ENCODE measurements at regions not wholly inside any gene's neighbourhood (a gene's known extent, or its start where the extent isn't known, plus 50 kb on each side); places are given as distances from the start of the nearest gene placed in this dataset.

GRCh38 chr10:10327934-10328333, 689.7 kb upstream of the CELF2 start:
- Mint-ChIP-seq H3K27ac (ENCODE audit: unreplicated experiment) (no peak overlapping the region), H3K27me3 (ENCODE audit: insufficient read depth, unreplicated experiment) (peaks cover 4% of the 10 kb centered on the region), H3K36me3 (ENCODE audit: insufficient read depth, unreplicated experiment) (no peaks in the 10 kb centered on the region), H3K4me1 (ENCODE audit: low read depth, unreplicated experiment) (no peaks in the 10 kb centered on the region), H3K9me3 (ENCODE audit: unreplicated experiment) (no peaks in the 10 kb centered on the region), H3K4me3 (ENCODE audit: unreplicated experiment) (no peak overlapping the region)
- no TSS peak for BruUV-seq (replicated peaks)
- Histone ChIP-seq H3K9me3 (no peaks in the 10 kb centered on the region), H3K27me3 (replicated peaks; ENCODE audit: control insufficient read depth, insufficient read depth, low read length) (no peaks in the 10 kb centered on the region), H3K4me1 (no peaks in the 10 kb centered on the region), H3K36me3 (ENCODE audit: control insufficient read depth, insufficient read depth, low read length) (no peaks in the 10 kb centered on the region), H3K4me3 (ENCODE audit: low read depth, low read length) (no peak overlapping the region)
- intact Hi-C loops (cut with micrococcal nuclease; ENCODE audit: unreplicated experiment) = no loop called here
- CTCF ChIA-PET = no interaction called here
- no peak for TF ChIP-seq CTCF (IDR thresholded peaks at IDR 0.05; ENCODE audit: insufficient read depth in 1 of 2, low read depth in 1 of 2, low read length in 1 of 2, severe bottlenecking in 1 of 2, unreplicated experiment in 1 of 2)
- POLR2A ChIA-PET = no interaction called here
- DNase-seq = no peak

- Histone ChIP-seq H3K27me3 (replicated peaks; ENCODE audit: control insufficient read depth, insufficient read depth, low read length) (no peaks in the 10 kb centered on the region), H3K4me3 (ENCODE audit: low read depth, low read length) (no peak overlapping the region), H3K4me1 (no peaks in the 10 kb centered on the region), H3K36me3 (ENCODE audit: control insufficient read depth, insufficient read depth, low read length) (no peaks in the 10 kb centered on the region), H3K9me3 (no peaks in the 10 kb centered on the region)
- Mint-ChIP-seq H3K4me1 (ENCODE audit: low read depth, unreplicated experiment) (no peaks in the 10 kb centered on the region), H3K27me3 (ENCODE audit: insufficient read depth, unreplicated experiment) (peaks cover 11% of the 10 kb centered on the region), H3K4me3 (ENCODE audit: unreplicated experiment) (no peak overlapping the region), H3K27ac (ENCODE audit: unreplicated experiment) (no peak overlapping the region), H3K36me3 (ENCODE audit: insufficient read depth, unreplicated experiment) (no peaks in the 10 kb centered on the region), H3K9me3 (ENCODE audit: unreplicated experiment) (no peaks in the 10 kb centered on the region)
- TF ChIP-seq CTCF (IDR thresholded peaks at IDR 0.05; ENCODE audit: insufficient read depth in 1 of 2, low read depth in 1 of 2, low read length in 1 of 2, severe bottlenecking in 1 of 2, unreplicated experiment in 1 of 2) = no peak
- POLR2A ChIA-PET = no interaction called here
- no TSS peak for BruUV-seq (replicated peaks)
- CTCF ChIA-PET = no interaction called here
- DNase-seq = no peak
- intact Hi-C loops (cut with micrococcal nuclease; ENCODE audit: unreplicated experiment) = no loop called here
Measured at GRCh38 chr10:10330418-10330817, 687.3 kb upstream of the CELF2 start.

GRCh38 chr10:10332786-10333185, 684.9 kb upstream of the CELF2 start:
- TF ChIP-seq CTCF (IDR thresholded peaks at IDR 0.05; ENCODE audit: insufficient read depth in 1 of 2, low read depth in 1 of 2, low read length in 1 of 2, severe bottlenecking in 1 of 2, unreplicated experiment in 1 of 2) = no peak
- H3K4me3 Mint-ChIP-seq (ENCODE audit: unreplicated experiment) = no peak overlapping the region
- BruUV-seq (replicated peaks) = no TSS peak
- H3K4me1 Mint-ChIP-seq (ENCODE audit: low read depth, unreplicated experiment) = no peaks in the 10 kb centered on the region
- DNase-seq = no peak
- H3K36me3 Mint-ChIP-seq (ENCODE audit: insufficient read depth, unreplicated experiment) = no peaks in the 10 kb centered on the region
- H3K4me1 ChIP-seq = no peaks in the 10 kb centered on the region
- H3K9me3 Mint-ChIP-seq (ENCODE audit: unreplicated experiment) = no peaks in the 10 kb centered on the region
- H3K36me3 ChIP-seq (ENCODE audit: control insufficient read depth, insufficient read depth, low read length) = no peaks in the 10 kb centered on the region
- no peak overlapping the region for H3K4me3 ChIP-seq (ENCODE audit: low read depth, low read length)
- no peaks in the 10 kb centered on the region for H3K27me3 ChIP-seq (replicated peaks; ENCODE audit: control insufficient read depth, insufficient read depth, low read length)
- CTCF ChIA-PET = no interaction called here
- H3K27me3 Mint-ChIP-seq (ENCODE audit: insufficient read depth, unreplicated experiment) = peaks cover 11% of the 10 kb centered on the region
- intact Hi-C loops (cut with micrococcal nuclease; ENCODE audit: unreplicated experiment) = no loop called here
- no peaks in the 10 kb centered on the region for H3K9me3 ChIP-seq
- H3K27ac Mint-ChIP-seq (ENCODE audit: unreplicated experiment) = no peak overlapping the region
- POLR2A ChIA-PET = no interaction called here
